HEK293 (cell line): ENCODE measurements at regions not wholly inside any gene's neighbourhood (a gene's known extent, or its start where the extent isn't known, plus 50 kb on each side); places are given as distances from the start of the nearest gene placed in this dataset.

Experiments used
- CTCF ChIA-PET: fragments of 350-600 bp; formaldehyde crosslinking; extraction: SDS; loops from one replicate; lab custom pipeline; 2021; ENCODE audit warnings: antibody characterized with exemption; lab: Yijun Ruan, JAX
- POLR2A ChIA-PET: fragments of 300-600 bp; formaldehyde crosslinking; extraction: SDS; loops from one replicate; lab custom pipeline; 2020; ENCODE audit warnings: antibody characterized with exemption, inconsistent platforms; lab: Yijun Ruan, JAX
- H3K27ac ChIP-seq: fragments of 200-500 bp; sonication (Bioruptor generic); 2 replicates; pipeline ENCODE4 v1.5.1; 2014; ENCODE audit warnings: low read depth, low read length, control low read depth, inconsistent platforms; ENCODE audit errors: extremely low read depth
- H3K36me3 ChIP-seq, 2 experiments: fragments of 200-500 bp in 1 of 2; sonication (Bioruptor generic) in 1 of 2; 1 replicate in 1 of 2; 2 replicates in 1 of 2; pipeline ENCODE4 v1.5.1; 2014 to 2017; ENCODE audit warnings: inconsistent platforms in 2 of 2, low read length in 2 of 2; ENCODE audit not compliant: control insufficient read depth in 2 of 2, insufficient read depth in 1 of 2
- H3K4me1 ChIP-seq: fragments of 200-500 bp; sonication (Bioruptor generic); 2 replicates; pipeline ENCODE4 v1.5.1; 2014; ENCODE audit warnings: mild to moderate bottlenecking, low read length, inconsistent platforms; ENCODE audit not compliant: control insufficient read depth, insufficient read depth
- H3K4me3 ChIP-seq: 2 replicates; pipeline ENCODE4 v1.5.1; 2011; ENCODE audit warnings: low read depth, mild to moderate bottlenecking, control low read depth, low read length, moderate library complexity
- H3K9me3 ChIP-seq: fragments of 200-500 bp; sonication (Bioruptor generic); 2 replicates; pipeline ENCODE4 v1.5.1; 2014; ENCODE audit warnings: low read depth, low read length, inconsistent platforms; ENCODE audit not compliant: control insufficient read depth, insufficient read depth
- CTCF ChIP-seq: fragments of 450-650 bp; formaldehyde crosslinking; IDR thresholded peaks from 2 replicates; pipeline ENCODE4 v1.5.1; 2016; ENCODE audit warnings: missing biosample characterization, missing genetic modification characterization
- GLI2 ChIP-seq: fragments of 450-650 bp; formaldehyde crosslinking; IDR thresholded peaks from 2 replicates; pipeline ENCODE4; 2017; ENCODE audit warnings: missing biosample characterization, missing genetic modification characterization, low read depth, borderline replicate concordance
- GLIS1 ChIP-seq: fragments of 450-650 bp; formaldehyde crosslinking; IDR thresholded peaks from 2 replicates; pipeline ENCODE4 v1.5.1; 2016; ENCODE audit warnings: missing biosample characterization, missing genetic modification characterization
- KLF1 ChIP-seq: fragments of 450-650 bp; formaldehyde crosslinking; IDR thresholded peaks from 2 replicates; pipeline ENCODE4 v1.5.1; 2016; ENCODE audit warnings: missing biosample characterization, missing genetic modification characterization
- MZF1 ChIP-seq: fragments of 450-650 bp; formaldehyde crosslinking; IDR thresholded peaks from 2 replicates; pipeline ENCODE4 v1.5.1; 2017; ENCODE audit warnings: missing biosample characterization, missing genetic modification characterization, borderline replicate concordance
- PATZ1 ChIP-seq: fragments of 450-650 bp; formaldehyde crosslinking; IDR thresholded peaks from 2 replicates; pipeline ENCODE4 v1.5.1; 2016; ENCODE audit warnings: missing biosample characterization, missing genetic modification characterization
- PRDM10 ChIP-seq: fragments of 450-650 bp; formaldehyde crosslinking; IDR thresholded peaks from 2 replicates; pipeline ENCODE4 v1.5.1; 2016; ENCODE audit warnings: missing biosample characterization, missing genetic modification characterization
- SCRT2 ChIP-seq: fragments of 450-650 bp; formaldehyde crosslinking; IDR thresholded peaks from 2 replicates; pipeline ENCODE4 v1.5.1; 2016; ENCODE audit warnings: missing biosample characterization, missing genetic modification characterization
- ZNF19 ChIP-seq: fragments of 450-650 bp; formaldehyde crosslinking; IDR thresholded peaks from 2 replicates; pipeline ENCODE4; 2016; ENCODE audit warnings: missing biosample characterization, missing genetic modification characterization, low read depth
- ZNF274 ChIP-seq, 2 experiments: fragments of 200-500 bp in 1 of 2; fragments of 450-650 bp in 1 of 2; sonication (Bioruptor generic) in 1 of 2; formaldehyde crosslinking in 1 of 2; IDR thresholded peaks; 2 replicates each; pipeline versions ENCODE4 v1.5.1 to v1.6.1; 2014 to 2016; ENCODE audit warnings: borderline replicate concordance in 1 of 2, inconsistent platforms in 1 of 2, low read length in 1 of 2, missing biosample characterization in 1 of 2, missing genetic modification characterization in 1 of 2
- ZNF341 ChIP-seq: fragments of 450-650 bp; formaldehyde crosslinking; IDR thresholded peaks from 2 replicates; pipeline ENCODE4; 2016; ENCODE audit warnings: low read depth, missing biosample characterization, missing genetic modification characterization
- ZNF660 ChIP-seq: fragments of 450-650 bp; IDR thresholded peaks from 2 replicates; pipeline ENCODE4 v1.5.1; 2018; ENCODE audit warnings: missing biosample characterization, mild to moderate bottlenecking, missing genetic modification characterization

GRCh38 chr16:77584205-77584859 lies 138.0 kb upstream of the NUDT7 start (continued):
- TF ChIP-seq ZNF341 (tag by site-specific recombination) (no peak), CTCF (peak; percentile 57), PATZ1 (tag by site-specific recombination) (no peak), MZF1 (tag by site-specific recombination) (no peak), GLI2 (tag by site-specific recombination) (no peak), ZNF660 (tag by site-specific recombination) (peak; percentile 51; the same call in 1 of the 2 replicates), ZNF19 (tag by site-specific recombination) (no peak), ZNF274 (IDR thresholded peaks at IDR 0.05; ENCODE audit: low read length) (no peak), ZNF274 (tag by site-specific recombination; IDR thresholded peaks at IDR 0.05; ENCODE audit: borderline replicate concordance) (no peak)

GRCh38 chr16:77585379-77586251 lies 136.7 kb upstream of the NUDT7 start:
- POLR2A ChIA-PET = no interaction called here
- H3K36me3 ChIP-seq = no peaks in the 10 kb centered on the region
- no peaks in the 10 kb centered on the region for H3K9me3 ChIP-seq
- H3K4me1 ChIP-seq = peaks cover 16% of the 10 kb centered on the region
- CTCF ChIA-PET = interaction anchor here (0.5 to 8.3 kb wide), 19 partner anchors 9 to 416 kb away, joined by 3 to 247 read pairs (median 5); partner anchors contain the start of gene ADAMTS18
- no peak overlapping the region for H3K4me3 ChIP-seq
- H3K27ac ChIP-seq = 0 out of 2 replicates have a peak overlapping the region, but pooled peaks have one; percentile 24
- TF ChIP-seq PRDM10 (tag by site-specific recombination) (peak; percentile 84), SCRT2 (tag by site-specific recombination) (peak; percentile 34), KLF1 (tag by site-specific recombination) (no peak), GLIS1 (tag by site-specific recombination) (peak; percentile 29; the same call in 1 of the 2 replicates)
